HCT116 (cell line): ENCODE measurements at regions not wholly inside any gene's neighbourhood (a gene's known extent, or its start where the extent isn't known, plus 50 kb on each side); places are given as distances from the start of the nearest gene placed in this dataset.

ENCODE experiments used
- ATAC-seq: fragments of 200-7000 bp; cut with Tn5 transposase; 2 replicates; pipeline ENCODE4 v1.9.1; 2020; ENCODE audit warnings: mild to moderate bottlenecking, moderate library complexity
- BruUV-seq: library from RNA; stranded (reverse); fragments of 400-500 nt; replicated peaks from 2 replicates; lab custom pipeline; 2021; lab: Mats Ljungman, UMichigan
- CTCF ChIA-PET: fragments of 300-600 bp; sonication (Branson Sonifier 250); formaldehyde crosslinking; loops from one replicate; lab custom pipeline; 2021; ENCODE audit warnings: antibody characterized with exemption; lab: Charles Lee
- POLR2A ChIA-PET: fragments of 300-600, 350-600 bp; sonication (Branson Sonifier 250); formaldehyde crosslinking; loops from one replicate; lab custom pipeline; 2021; ENCODE audit warnings: antibody characterized with exemption; lab: Charles Lee
- RAD21 ChIA-PET, 2 experiments: fragments of 300-600 bp; sonication (Branson Sonifier 250); formaldehyde crosslinking; loops; one replicate each; lab custom pipeline; 2023; ENCODE audit warnings: low total read pairs in 2 of 2; ENCODE audit not compliant: uncharacterized antibody in 2 of 2, unreplicated experiment in 2 of 2, low non-redundant PET in 1 of 2; lab: Charles Lee
- DNase-seq: peaks from one replicate; pipeline ENCODE4 v3.0.0-alpha.2; 2010; ENCODE audit warnings: low read depth, low spot score
- H2AFZ ChIP-seq: fragments of 200-600 bp; shearing (Covaris generic), sonication (generic); 2 replicates; pipeline ENCODE4 v1.6.1; 2017; ENCODE audit warnings: low read depth, mixed run types, mixed read lengths, antibody characterized with exemption, low read length; ENCODE audit not compliant: poor library complexity, severe bottlenecking
- H3K27ac ChIP-seq: 2 replicates; pipeline ENCODE4 v1.5.1; 2012; ENCODE audit warnings: low read depth, low read length
- H3K27me3 ChIP-seq: fragments of 200-600 bp; sonication (generic); 2 replicates; pipeline ENCODE4 v1.6.1; 2016; ENCODE audit warnings: mixed run types, low read length, mixed read lengths; ENCODE audit not compliant: insufficient read depth
- H3K36me3 ChIP-seq, 2 experiments: fragments of 200-500 bp in 1 of 2; fragments of 200-600 bp in 1 of 2; sonication (Bioruptor generic) in 1 of 2; sonication (generic) in 1 of 2; 2 replicates each; pipeline versions ENCODE4 v1.5.1 to v1.6.1; 2014 to 2016; ENCODE audit warnings: low read length in 2 of 2, inconsistent platforms in 1 of 2, mixed read lengths in 1 of 2, mixed run types in 1 of 2; ENCODE audit not compliant: insufficient read depth in 2 of 2, control insufficient read depth in 1 of 2
- H3K4me1 ChIP-seq, 2 experiments: fragments of 200-600 bp in 1 of 2; sonication (generic) in 1 of 2; 2 replicates each; pipeline versions ENCODE4 v1.5.1 to v1.6.1; 2012 to 2017; ENCODE audit warnings: low read length in 2 of 2, inconsistent platforms in 1 of 2, mild to moderate bottlenecking in 1 of 2, mixed read lengths in 1 of 2, mixed run types in 1 of 2, moderate library complexity in 1 of 2; ENCODE audit not compliant: insufficient read depth in 2 of 2, control insufficient read depth in 1 of 2
- H3K4me2 ChIP-seq: fragments of 200-600 bp; sonication (generic); 2 replicates; pipeline ENCODE4 v1.6.1; 2017; ENCODE audit warnings: mixed run types, low read length, mixed read lengths
- H3K4me3 ChIP-seq, 2 experiments: fragments of 200-600 bp in 1 of 2; sonication (generic) in 1 of 2; replicated peaks in 1 of 2; 2 replicates each; pipeline ENCODE4 v1.5.1; 2011 to 2016; ENCODE audit warnings: low read length in 2 of 2, control low read depth in 1 of 2, low read depth in 1 of 2, mild to moderate bottlenecking in 1 of 2, mixed read lengths in 1 of 2, mixed run types in 1 of 2
- H3K79me2 ChIP-seq: fragments of 200-600 bp; sonication (generic); 2 replicates; pipeline ENCODE4 v1.6.1; 2017; ENCODE audit warnings: mild to moderate bottlenecking, mixed run types, low read length, moderate library complexity, mixed read lengths; ENCODE audit not compliant: insufficient read depth
- H3K9ac ChIP-seq: fragments of 200-600 bp; sonication (generic); 2 replicates; pipeline ENCODE4 v1.6.1; 2016; ENCODE audit warnings: low read length, mixed read lengths
- H3K9me2 ChIP-seq: fragments of 200-600 bp; sonication (generic), shearing (Covaris generic); 2 replicates; pipeline ENCODE4 v1.6.1; 2017; ENCODE audit warnings: mixed run types, mild to moderate bottlenecking, moderate library complexity; ENCODE audit not compliant: insufficient read depth
- H3K9me3 ChIP-seq, 2 experiments: fragments of 200-500 bp in 1 of 2; fragments of 200-600 bp in 1 of 2; sonication (Bioruptor generic) in 1 of 2; sonication (generic) in 1 of 2; 2 replicates each; pipeline ENCODE4 v1.6.1; 2014 to 2017; ENCODE audit warnings: low read length in 2 of 2, mixed read lengths in 2 of 2, inconsistent platforms in 1 of 2, low read depth in 1 of 2, mild to moderate bottlenecking in 1 of 2, mixed run types in 1 of 2, moderate library complexity in 1 of 2; ENCODE audit not compliant: control insufficient read depth in 1 of 2, insufficient read depth in 1 of 2
- H4K20me1 ChIP-seq: fragments of 200-600 bp; sonication (generic), shearing (Covaris generic); 2 replicates; pipeline ENCODE4 v1.6.1; 2017; ENCODE audit warnings: mixed run types, mild to moderate bottlenecking, moderate library complexity; ENCODE audit not compliant: insufficient read depth
- CEBPB ChIP-seq: IDR thresholded peaks from 2 replicates; pipeline ENCODE4 v1.6.1; 2012; ENCODE audit warnings: low read depth
- CTCF ChIP-seq, 3 experiments: fragments of 200-600 bp in 1 of 3; sonication (generic) in 1 of 3; IDR thresholded peaks in 2 of 3; conservative IDR thresholded peaks in 1 of 3; 2 replicates each; pipeline ENCODE4 v1.5.1; 2012 to 2017; ENCODE audit warnings: low read depth in 2 of 3, low read length in 2 of 3, antibody characterized with exemption in 1 of 3, borderline replicate concordance in 1 of 3, control low read depth in 1 of 3, mild to moderate bottlenecking in 1 of 3, mixed read lengths in 1 of 3, mixed run types in 1 of 3, moderate library complexity in 1 of 3; ENCODE audit not compliant: insufficient read depth in 1 of 3
- ELF1 ChIP-seq: IDR thresholded peaks from 2 replicates; pipeline ENCODE4 v1.6.1; 2012; ENCODE audit warnings: low read depth, borderline replicate concordance
- FOSL1 ChIP-seq: IDR thresholded peaks from 2 replicates; pipeline ENCODE4 v1.6.1; 2012; ENCODE audit warnings: low read depth
- POLR2A ChIP-seq: IDR thresholded peaks from 2 replicates; pipeline ENCODE4 v1.7.0; 2011; ENCODE audit warnings: borderline replicate concordance; ENCODE audit not compliant: insufficient read depth, insufficient read length; ENCODE audit errors: extremely low read depth
- REST ChIP-seq: IDR thresholded peaks from 2 replicates; pipeline ENCODE4 v1.6.1; 2012; ENCODE audit warnings: low read depth
- intact Hi-C: fragments of 100-400 bp; cut with micrococcal nuclease; formaldehyde crosslinking; loops from 2 replicates; pipeline ENCODE4 v1.10.0; 2022

- H3K4me3 ChIP-seq = no peak overlapping the region
- intact Hi-C loops = no loop called here
- POLR2A ChIA-PET = no interaction called here
- no peak overlapping the region for H3K4me2 ChIP-seq
- no peak overlapping the region for H2AFZ ChIP-seq
- H3K79me2 ChIP-seq = no peaks in the 10 kb centered on the region
- H3K27ac ChIP-seq = no peak overlapping the region
- no peak for TF ChIP-seq FOSL1
- TF ChIP-seq POLR2A = no peak
- TF ChIP-seq REST = no peak
- no peak for TF ChIP-seq ELF1
- TF ChIP-seq CTCF (IDR thresholded peaks at IDR 0.05 in 2 of 3, conservative IDR thresholded peaks at IDR 0.05 in 1 of 3; ENCODE audit: borderline replicate concordance in 1 of 3, insufficient read depth in 1 of 3, low read depth in 2 of 3, low read length in 2 of 3) = no peak
- TF ChIP-seq CEBPB = no peak
- TF ChIP-seq, all 23 proteins: peak for 0
- ATAC-seq = no peak
- no peak for DNase-seq
- Histone ChIP-seq H3K27me3 (peaks cover 34% of the 10 kb centered on the region), H3K4me1 (no peaks in the 10 kb centered on the region), H4K20me1 (no peaks in the 10 kb centered on the region), H3K9me2 (no peaks in the 10 kb centered on the region), H3K9me3 (no peaks in the 10 kb centered on the region), H3K36me3 (no peaks in the 10 kb centered on the region), H3K9ac (no peak overlapping the region)
- ChIA-PET CTCF (no interaction called here), RAD21 (no interaction called here)
- BruUV-seq = no TSS peak
Observed at GRCh38 chr15:62512904-62513303, 347.8 kb upstream of the C2CD4B start.
